ENCODE measurements at regions not wholly inside any gene's neighbourhood (a gene's known extent, or its start where the extent isn't known, plus 50 kb on each side); places are given as distances from the start of the nearest gene placed in this dataset.
"Not testable (repeated sequence)": the region's sequence is repeated elsewhere in the genome, so short reads cannot be mapped to it uniquely, and the experiment has no call there.

DNA sequence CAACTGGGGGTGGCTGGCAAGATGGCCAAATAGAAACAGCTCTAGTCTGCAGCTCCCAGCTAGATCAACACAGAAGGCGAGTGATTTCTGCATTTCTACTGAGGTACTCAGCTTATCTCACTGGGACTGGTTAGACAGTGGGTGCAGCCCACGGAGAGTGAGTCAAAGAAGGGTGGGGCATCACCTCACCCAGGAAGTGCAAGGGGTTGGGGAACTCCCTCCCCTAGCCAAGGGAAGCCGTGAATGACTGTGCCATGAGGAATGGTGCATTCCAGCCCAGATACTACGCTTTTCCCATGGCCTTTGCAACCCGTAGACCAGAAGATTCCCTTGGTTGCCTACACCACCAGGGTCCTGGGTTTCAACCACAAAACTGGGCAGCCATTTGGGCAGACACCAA, 452.6 kb downstream of the NR4A2 start:
- DNase-seq: not testable (repeated sequence)

DNA sequence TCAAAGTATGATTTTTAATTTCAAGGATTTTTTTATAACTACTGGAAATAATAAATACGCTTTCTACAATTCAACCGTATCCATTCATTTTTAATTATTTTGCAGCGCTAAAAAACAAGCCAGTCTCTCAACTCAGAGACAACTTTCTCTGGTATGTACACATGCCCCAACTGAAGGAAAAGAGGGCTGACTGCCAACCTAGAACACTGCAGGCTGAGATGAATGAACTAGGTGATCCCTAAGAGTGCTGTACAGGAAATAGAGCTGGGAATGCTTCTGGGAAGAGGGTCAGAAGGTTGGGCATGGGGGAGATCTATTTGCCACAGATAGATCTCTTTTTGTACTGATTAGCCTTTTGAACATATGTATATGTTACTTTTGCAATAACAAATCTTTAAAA, 460.1 kb downstream of the NR4A2 start:
- no peak for DNase-seq

DNA sequence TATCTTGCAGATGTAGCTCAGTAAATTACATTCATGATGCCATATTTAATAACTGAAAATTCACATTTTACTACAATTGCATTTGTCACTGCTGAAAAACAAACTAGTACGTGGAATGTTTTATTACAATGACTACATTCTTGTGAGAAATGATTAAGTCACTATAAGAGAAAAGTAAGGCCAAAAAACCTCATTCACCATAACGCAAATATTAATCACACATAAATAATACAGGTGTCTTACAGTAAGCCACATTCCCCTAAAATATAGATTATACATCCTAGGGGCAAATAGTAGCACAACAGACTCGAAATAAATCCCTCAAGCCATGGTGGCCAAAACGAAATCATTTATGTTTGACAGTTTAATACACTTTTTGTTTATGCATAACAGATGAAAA, 460.6 kb downstream of the NR4A2 start:
- DNase-seq: no peak

DNA sequence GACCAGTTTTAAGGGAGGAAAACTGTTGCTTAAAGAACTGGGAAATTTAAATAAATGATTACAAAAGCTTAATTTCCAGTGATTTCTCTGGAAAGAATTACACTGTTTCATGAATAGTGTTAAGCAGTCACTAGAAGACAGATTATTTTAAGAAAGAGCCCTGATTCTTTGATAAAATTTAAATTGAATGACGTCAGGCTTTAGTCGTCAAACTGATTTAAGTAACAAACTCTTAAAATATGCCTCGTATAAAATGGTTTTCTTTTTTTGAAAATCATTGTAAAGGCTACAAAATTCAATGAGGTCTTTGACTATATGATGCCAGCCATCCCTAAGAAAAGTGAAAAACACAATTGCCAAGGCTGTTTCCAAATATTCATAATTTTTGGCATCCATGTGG, 465.0 kb downstream of the NR4A2 start:
- no peak for DNase-seq

DNA sequence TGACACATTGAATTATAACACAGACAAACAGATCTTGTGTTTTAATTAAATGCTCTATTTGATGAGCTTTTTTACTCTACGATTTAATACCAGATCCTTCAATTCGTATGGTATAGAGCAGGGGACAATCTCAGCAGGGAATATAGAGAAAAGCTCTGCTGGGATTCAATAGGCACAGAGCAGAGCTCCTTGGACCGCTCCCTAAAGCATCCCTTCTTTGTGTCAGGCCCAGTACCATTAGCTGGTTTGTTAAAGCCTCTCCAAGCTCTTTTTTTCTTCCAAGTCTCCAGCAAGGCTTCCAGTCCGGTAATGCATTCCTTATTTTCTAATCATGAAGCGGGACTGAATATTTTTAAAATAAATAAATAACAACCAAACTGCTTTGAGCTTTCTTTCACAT, 466.0 kb downstream of the NR4A2 start:
- no peak for DNase-seq

DNA sequence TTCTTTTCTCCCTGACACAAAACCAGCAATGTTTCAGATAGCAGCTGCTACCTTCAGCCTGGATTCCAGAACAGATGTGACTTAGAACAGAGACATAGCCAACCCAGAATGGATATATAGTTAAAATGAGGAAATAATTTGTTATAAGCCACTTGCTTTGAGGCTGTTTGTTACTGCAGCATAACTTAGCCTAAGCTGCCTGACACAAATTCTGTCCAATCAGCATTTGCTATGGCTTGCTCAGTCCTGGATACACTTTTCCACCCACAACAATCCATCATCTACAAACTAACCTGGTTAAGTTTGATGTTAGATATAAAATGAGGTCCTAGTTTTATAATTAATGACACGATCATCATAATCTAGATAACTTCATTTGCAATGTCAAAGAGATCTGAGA, 480.4 kb downstream of the NR4A2 start:
- no peak for DNase-seq

DNA sequence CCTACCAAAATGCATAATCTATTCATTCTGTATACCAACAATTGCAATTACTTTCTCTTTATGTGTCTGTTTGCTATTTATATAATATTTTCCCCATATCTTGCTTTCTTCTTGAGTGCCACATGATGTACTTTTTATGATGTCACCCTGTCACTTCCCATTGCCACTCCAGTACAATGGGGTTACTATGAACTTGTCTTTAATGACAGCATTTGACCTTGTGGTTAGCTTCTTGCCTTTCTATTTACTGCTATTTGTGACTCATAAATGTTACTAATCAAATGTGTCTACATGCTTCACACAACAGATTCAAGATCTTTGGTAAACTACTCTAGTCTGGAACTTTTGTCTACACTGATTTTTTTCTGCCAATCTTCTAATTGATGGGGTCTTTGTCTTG, 486.3 kb downstream of the NR4A2 start:
- no peak for DNase-seq

DNA sequence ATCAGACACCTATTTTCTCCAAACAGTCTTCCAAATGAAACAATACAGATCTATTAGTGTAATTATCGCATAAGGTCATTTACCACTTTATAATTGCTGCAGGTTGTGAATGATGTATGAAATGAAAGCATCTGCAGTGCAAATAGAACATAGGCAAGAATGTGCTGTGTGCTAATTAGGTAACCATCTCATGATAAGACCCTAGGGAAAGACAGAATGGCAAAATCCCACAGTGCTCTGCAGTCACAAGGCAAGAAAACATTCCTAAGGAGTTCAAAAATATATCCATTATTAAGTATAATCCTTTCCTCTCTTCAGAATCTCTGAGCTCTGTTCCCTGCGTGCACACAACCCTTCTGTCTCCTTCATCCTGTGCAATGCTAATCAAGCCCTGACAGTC, 488.1 kb downstream of the NR4A2 start:
- no peak for DNase-seq

DNA sequence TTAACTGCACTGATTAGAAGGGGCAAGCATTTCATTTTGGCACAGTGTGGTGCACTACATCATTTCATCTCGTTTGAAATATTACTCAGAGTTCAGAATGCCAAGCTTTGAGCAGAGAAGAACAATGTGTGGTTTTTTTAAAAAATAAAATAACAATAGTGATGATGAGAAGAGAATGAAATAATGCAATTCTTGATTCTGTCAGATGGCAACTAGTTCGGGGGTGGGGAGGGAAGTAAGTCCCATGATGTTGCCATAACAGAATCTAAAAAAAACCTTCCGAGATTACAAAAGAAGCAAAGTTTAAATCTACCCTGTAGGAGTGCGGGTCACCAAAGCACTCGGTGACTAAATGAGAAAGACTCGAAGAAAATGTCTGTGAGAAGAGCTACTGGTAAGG, 490.4 kb downstream of the NR4A2 start:
- DNase-seq: no peak

DNA sequence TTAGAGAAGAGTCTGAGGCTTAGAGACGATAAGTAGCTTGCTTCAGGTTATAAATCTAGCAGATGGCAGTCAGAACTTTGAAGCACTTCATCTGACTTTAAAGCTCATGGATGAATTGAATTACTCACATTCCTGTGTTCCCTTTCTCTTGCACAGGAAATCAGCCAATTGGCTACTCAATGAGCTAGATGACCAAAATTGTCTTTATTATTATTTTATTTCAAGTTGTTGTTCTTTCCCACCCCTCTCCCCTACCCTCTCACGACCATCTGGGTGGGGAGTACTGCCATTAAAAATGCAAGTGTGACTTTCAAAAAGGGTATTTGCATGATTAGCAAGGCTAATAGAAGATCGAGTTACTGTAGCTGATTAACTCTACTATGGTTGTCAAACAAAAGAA, 491.1 kb downstream of the NR4A2 start:
- DNase-seq: no peak

DNA sequence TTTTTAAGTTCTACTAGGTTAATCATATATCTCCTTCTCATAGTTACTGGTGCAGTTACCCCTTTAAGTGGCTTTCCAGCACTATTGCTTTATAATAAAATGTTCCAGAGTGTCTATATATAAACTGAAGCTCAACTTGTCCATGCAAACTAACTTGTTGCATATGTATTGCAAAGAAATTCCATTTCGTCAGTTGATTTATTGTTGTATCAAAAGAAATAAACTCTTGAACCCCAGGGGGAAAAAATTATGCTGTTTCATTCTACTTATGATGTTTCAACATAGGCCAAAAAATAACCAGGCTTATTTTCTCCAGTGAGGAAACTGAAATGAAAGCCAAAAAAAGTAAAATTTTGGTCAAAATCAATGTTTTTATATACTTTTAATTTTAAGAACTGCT, 491.9 kb downstream of the NR4A2 start:
- no peak for DNase-seq

DNA sequence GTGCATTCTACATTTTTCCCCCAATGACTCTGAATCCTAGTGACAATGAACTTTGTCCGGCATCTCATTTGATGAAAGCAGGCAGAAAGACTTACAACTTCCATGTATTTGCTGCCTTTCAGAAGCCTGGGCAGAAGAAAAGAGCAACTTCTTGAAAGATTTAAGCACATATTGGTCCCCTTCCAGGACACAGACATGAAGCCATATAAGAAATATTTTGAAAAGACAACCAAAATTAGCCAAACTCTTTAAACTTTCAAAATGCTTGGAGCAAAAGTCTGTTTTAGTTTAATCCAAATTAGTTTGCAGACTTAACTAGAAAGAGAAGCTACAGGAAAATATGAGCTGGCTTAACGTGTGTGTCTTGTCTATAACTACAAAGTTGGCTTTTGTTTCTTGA, 492.5 kb downstream of the NR4A2 start:
- DNase-seq: no peak

DNA sequence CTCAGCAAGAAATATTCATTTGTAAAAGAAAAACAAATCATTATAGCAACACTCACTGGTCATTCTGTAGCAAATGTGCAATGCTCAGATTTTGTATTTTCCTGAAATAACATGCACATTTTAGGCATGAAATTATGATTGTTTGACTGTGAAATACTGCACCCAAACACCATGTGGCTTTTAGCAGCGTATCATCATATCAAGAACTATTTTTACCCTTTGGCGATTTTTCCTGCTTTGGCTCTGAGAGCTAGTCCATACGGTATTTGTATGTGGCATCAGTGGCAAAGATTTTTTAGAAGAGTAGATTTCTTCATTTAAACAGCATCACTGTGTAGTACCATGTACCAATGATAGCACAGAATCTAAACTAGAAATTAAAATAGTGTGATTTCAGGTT, 493.1 kb downstream of the NR4A2 start:
- DNase-seq: no peak

DNA sequence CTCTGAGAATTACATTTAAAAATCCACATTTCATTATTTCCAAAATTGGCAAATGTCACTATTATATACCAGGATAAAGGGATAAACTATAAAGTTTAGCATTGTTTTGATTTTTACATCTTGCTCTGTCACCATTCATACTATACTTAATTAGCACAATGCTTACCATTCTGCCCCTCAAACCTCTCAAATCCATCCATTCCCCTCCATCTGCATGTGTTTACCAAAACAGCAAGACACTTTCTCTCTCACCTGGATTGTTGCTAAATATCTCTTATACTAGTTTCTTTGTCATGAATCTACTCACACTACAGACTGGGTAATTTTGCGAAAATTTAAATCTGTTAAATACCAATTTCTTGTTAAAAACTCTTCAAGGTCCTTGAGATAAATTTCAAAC, 496.1 kb downstream of the NR4A2 start:
- DNase-seq: no peak

DNA sequence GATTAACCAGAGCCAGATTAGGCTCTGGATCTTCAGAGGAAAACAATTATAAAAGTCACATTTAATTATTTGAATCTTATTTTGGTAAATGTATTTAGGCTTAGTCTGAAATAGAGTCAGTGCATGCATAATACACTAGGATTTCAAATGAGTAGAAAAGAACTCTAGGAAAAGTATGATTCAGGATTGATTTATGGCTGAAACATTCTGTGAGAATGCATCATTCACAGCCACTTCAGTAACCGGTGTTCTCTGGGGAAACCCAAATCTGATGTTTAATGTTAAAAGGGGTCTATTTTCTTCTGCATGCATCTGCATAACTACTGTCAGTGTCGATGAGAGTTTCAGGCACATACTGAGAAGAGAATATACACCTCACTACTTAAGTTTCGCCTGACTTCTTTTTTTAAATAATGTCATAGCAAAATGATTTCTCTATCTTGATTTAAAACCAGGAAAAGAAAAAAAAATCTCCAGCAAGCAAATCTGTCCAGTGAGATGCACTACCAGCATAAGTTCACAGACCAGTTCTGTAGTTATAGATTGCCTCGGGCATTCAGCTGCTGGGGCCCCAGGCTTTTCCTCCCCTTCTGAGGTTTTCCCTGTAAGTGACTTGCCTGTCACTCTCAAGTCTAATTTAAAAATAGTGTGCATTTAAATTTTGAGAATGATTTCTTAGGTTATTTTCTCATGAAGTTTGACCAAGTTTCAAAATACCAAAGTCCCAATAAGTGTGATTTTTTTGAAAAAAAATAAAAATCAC, 501.5 kb downstream of the NR4A2 start:
- no peak for DNase-seq

DNA sequence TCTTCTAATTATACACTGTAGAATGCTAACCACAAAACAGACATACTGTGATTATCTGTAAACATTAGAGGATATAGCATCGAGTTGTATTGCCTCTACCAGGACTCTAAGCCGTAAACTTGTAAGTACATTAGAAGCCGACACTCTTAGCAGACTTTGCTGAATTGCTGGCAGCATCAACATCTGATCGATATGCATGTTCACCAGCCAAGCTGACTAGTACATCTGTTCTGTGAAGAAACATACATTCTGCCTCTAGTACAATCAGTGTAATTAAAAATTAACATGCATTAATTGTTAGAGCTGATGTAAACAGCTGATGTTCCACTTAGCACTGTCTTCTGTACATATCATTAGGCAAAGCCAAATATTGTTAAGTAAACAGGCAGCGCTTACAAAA, 502.2 kb downstream of the NR4A2 start:
- no peak for DNase-seq

DNA sequence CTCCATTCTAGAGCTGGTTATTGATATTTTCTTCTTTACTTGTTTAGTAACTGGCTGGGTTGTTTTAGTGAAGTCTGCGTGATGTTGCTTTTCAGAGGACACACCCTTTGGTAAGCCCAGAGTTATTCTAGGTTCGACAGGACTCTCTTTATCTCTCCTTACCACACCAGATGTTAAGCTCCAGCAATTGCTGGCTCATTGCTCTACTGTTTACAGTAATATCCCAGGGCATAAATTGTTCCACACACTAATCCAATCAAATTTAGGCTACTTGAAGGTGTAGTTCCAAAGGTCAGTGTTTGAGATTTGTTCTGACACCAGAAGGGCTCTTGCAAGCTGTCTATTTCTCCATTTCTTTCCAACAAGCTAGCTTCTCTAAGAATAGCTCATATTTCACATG, 506.6 kb downstream of the NR4A2 start:
- no peak for DNase-seq

DNA sequence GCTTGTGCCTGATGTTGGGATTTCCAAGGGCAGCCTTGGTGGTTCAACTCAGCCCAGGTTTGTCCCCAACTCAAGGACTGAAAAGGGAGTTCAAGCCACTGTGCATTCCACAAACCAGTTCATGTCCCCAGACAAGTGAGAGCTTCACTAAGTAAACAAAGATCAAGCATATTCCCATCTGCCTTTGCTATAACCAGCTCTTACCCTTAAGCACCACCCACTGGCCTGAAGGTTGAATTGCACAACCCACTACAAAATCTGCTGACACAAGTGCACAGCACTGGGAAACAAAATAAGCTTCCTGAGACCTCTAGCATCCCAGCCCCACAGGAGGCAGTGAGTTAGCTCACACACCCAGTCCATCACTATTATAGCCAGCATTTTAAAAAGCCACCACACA, 516.7 kb downstream of the NR4A2 start:
- no peak for DNase-seq

DNA sequence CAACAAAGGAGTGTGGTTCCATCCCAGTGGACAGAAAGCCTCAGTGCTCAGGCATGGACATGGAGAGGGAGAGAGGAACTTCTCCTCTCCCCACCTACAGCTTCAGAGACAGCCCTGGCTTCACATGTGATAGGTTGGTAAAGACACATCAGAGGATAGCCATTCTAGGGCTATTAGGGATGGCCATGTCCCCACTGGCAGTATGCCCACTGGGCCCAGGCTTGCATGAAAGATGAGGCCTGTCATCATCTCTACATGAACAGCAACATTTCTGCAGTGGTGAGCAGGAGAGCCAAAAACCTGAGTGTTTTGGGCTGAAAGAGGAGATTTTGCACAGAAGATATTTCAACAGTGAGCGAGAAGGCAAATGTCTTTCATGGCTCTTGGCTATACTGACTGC, 517.2 kb downstream of the NR4A2 start:
- DNase-seq: no peak

DNA sequence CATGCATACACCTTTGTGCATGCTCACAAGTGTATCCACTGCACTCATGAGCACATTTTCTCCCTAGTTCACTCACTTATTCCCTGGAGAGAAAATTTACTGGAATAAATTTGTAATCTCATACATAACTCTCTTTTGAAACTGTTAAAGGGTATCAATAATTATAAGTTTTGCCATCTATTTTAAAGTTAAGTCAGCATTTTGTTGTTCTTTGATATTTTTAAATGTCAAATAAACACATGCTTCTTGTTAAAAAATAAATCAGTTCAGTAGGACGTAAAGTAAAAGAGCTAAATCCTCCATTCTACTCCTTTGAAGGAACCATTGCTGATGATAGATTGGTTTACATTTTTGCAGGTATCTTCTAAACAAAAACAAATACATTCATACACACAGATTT, 522.1 kb downstream of the NR4A2 start:
- no peak for DNase-seq

DNA sequence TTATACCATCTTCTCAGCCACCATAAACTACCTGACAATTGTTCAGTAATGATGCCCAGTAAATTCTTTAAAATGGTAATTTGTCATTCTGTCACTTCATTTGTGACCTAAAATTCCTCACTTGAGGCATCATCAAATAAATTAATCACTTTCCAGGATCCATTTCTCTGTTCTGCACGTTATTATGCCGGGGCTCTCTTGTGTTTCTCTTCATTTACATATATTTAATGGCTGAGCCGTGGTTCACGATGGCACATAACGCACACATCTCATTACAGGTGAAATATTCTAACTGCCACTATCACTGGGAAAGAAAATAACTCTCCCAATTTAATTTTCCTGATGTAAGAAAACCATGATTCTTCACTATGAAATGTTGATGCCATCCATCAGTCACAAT, 529.6 kb downstream of the NR4A2 start:
- no peak for DNase-seq

DNA sequence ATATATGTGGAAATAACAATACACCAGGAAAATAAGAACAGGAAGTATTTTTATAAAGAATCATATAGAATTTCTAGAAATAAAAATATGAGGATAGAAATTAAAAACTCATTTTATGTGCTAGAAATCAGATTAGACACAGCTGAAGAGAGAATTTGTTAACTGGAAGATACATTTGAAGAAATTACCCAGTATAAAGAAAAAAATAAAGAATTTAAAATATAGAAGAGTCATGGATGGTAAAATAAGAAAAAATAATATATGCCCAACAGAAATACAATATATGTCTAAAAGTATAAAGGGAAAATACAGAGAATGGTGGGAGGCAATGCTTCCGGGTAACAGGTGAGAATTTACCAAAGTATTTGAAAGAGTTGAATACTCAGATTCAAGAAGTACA, 539.9 kb downstream of the NR4A2 start:
- no peak for DNase-seq

DNA sequence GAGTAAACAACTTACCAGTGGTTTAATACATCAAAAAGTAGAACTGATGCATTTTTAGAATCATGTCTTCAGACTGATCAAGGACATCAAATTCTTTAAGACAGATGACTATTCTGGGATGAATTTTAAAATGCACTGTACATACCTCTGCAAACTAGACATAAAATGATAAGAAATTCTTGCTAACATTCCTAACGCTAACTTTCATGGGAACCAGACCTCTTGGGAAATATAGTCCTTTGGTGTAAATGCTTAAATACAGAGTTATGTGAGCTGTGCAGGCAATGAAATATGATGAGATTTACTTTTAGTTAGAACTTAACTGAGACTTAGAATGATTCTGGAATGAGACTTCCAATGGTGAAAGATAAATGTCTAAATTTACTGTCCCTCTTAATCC, 562.0 kb downstream of the NR4A2 start:
- DNase-seq: no peak

DNA sequence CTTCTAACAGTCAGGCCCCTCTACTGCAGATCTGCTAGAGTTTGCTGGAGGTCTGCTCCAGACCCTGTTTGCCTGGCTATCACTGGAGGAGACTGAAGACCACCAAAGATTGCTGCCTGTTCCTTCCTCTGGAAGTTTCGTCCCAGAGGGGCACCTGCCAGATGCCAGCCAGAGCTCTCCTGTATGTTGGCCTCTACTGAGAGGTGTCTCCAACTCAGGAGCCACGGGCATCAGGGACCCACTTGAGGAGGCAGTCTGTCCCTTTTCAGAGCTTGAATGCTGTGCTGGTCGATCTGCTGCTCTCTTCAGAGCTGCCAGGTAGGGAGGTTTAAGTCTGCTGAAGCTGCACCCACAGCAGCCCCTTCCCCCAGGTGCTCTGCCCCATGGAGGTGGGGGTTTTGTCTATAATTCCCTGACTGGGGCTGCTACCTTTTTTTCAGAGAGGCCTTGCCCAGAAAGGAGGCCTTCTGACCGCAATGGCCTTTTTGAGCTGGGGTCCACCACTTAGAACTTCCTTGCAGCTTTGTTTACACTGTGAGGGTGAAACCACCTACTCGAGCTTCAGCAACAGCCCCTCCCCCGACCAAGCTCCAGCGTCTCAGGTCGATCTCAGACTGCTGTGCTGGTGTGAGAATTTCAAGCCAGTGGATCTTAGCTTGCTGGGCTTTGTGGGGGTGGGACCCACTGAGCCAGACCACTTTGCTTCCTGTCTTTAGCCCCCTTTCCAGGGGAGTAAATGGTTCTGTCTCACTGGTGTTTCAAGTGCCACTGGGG, 566.0 kb downstream of the NR4A2 start:
- no peak for DNase-seq

DNA sequence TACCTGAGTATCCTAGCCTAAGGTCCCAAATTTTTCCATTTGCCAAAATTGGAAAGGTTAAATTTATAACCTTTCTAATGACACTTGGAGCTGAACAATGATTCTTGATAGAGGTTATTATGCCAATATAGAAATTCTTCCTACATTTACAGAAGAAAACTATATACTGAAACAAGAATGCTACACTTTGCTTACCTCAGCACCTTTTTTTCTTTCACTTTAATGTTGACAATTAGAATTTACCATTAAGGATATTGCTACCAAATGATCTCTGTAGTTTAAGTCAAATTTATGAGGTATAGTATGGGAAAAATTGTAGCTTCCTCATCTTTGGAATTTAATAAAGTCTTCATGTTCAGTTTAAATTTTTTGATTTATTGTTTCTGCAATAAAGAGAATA, 577.0 kb downstream of the NR4A2 start:
- DNase-seq: no peak

Data from GF-D8 (cell line).